Body of pancreas (tissue), 4 donors: ENCODE measurements at regions not wholly inside any gene's neighbourhood (a gene's known extent, or its start where the extent isn't known, plus 50 kb on each side); places are given as distances from the start of the nearest gene placed in this dataset.

ENCODE experiments used
- POLR2A ChIP-seq, 3 donors: fragments of 450-650 bp; IDR thresholded peaks; one replicate each; pipeline ENCODE4 v1.6.1; 2016; ENCODE audit warnings: antibody characterized with exemption in 3 of 3, mild to moderate bottlenecking in 2 of 3
- TF ChIP-seq, protein P1 (sequence below), 7 experiments: fragments of 450-650 bp in 4 of 7; fragments of 200-600 bp in 3 of 7; sonication (generic) in 3 of 7; IDR thresholded peaks; one replicate each; pipeline ENCODE4 v1.5.1; 2016 to 2019; ENCODE audit warnings: antibody characterized with exemption in 7 of 7

DNA sequence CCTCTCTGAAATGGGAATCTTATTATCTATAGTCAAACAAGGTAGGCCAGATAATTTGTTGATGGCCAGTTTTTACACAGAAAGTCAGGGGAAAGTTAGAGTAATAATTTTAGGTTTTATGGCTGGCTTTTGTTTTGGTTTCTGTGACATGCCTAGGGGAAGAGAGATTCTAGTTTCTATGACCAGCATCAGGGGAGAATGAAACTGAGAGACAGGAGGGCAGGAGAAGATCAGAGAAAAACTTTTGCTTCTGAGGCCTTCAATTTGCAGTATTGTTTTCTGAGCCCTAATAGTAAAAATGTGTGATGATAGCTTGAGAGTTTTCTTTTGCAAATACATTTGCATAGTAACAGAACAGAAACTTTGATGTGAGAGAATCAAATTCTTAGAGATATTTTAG lies 564.3 kb downstream of the ZNF608 start:
- TF ChIP-seq, protein P1, sequence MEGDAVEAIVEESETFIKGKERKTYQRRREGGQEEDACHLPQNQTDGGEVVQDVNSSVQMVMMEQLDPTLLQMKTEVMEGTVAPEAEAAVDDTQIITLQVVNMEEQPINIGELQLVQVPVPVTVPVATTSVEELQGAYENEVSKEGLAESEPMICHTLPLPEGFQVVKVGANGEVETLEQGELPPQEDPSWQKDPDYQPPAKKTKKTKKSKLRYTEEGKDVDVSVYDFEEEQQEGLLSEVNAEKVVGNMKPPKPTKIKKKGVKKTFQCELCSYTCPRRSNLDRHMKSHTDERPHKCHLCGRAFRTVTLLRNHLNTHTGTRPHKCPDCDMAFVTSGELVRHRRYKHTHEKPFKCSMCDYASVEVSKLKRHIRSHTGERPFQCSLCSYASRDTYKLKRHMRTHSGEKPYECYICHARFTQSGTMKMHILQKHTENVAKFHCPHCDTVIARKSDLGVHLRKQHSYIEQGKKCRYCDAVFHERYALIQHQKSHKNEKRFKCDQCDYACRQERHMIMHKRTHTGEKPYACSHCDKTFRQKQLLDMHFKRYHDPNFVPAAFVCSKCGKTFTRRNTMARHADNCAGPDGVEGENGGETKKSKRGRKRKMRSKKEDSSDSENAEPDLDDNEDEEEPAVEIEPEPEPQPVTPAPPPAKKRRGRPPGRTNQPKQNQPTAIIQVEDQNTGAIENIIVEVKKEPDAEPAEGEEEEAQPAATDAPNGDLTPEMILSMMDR (IDR thresholded peaks at IDR 0.05): no peak
- no peak for TF ChIP-seq POLR2A (IDR thresholded peaks at IDR 0.05)
